Fibroblast of upper back skin (primary cell): ENCODE measurements at regions not wholly inside any gene's neighbourhood (a gene's known extent, or its start where the extent isn't known, plus 50 kb on each side); places are given as distances from the start of the nearest gene placed in this dataset.
A peak's percentile ranks its signal among the peaks of the same experiment; 100 is the strongest.

Source experiments
- DNase-seq: peaks from one replicate; pipeline ENCODE4 v3.0.0-alpha.2; 2013

DNA sequence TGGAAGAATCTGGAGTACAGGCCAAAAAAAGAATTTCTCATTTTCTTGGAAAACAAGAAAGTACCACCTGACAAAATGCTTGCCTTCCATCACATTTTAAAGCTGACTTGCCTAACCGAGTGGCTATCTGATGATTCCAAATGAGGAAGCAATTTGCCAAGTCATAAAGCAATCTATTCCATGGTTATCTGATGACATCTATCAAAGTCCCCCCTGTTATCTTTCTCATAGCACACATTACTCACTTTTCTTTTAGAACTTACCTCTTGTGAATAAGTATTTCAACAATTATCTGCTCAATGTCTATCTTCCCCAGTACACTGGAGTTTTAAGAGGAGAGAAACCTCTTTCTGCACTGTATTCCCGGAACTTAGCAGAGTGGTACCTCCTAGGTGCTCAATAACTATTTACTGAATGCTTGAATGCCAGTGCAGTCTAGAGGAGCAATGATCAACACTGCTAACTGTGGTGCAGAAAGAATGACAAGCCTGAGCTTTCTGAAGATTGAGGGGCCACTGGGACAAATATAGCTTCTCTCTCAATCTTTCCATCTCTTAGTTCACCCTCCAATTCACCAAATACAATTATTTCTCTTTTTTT, 186.3 kb upstream of the ATP11B start:
- DNase-seq, result no peak

- no peak for DNase-seq
These were observed 184.5 kb upstream of the ATP11B start for GRCh38 chr3:182608832-182609231.

GRCh38 chr3:182609575-182610156, 183.6 kb upstream of the ATP11B start:
- no peak for DNase-seq

- no peak for DNase-seq
These were observed 181.0 kb upstream of the ATP11B start for GRCh38 chr3:182612332-182612731.

- DNase-seq, result no peak
These were observed 175.8 kb upstream of the ATP11B start for GRCh38 chr3:182617500-182617899.

DNA sequence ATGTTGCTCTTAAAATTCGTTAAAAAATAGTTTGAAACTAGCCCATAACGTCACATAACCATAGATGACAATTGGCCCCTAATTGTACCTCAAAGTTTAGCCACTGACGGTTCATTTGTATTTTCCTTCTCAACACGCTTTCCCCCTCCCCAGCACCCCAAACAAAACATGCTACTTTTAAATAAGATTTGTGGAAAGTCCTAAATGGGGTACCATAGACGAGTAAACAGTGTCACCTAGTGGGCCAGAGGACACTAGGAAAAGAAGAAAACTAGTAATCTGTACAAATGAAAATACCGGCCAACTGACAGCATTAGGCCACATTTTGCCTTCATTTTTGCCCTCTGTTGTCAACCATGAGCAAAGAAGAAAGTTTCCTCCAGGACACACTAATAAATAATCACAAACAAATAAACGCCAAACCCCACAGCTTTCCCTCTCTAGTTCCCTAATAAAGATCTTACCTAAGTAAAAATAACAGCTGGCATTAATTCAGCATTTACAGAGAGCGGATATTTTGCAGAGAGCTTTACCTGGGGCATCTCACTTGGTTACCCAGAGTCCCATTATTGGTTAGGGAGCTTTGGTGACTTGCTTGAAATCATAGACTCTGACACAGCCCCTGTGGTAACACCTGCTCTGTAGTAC, 175.1 kb upstream of the ATP11B start:
- DNase-seq, result peak; percentile 30

- peak; percentile 71 for DNase-seq
These were observed 174.2 kb upstream of the ATP11B start for GRCh38 chr3:182618981-182619591.

GRCh38 chr3:182620723-182621434, 172.4 kb upstream of the ATP11B start:
- DNase-seq, result no peak

- no peak for DNase-seq
These were observed 171.7 kb upstream of the ATP11B start for GRCh38 chr3:182621435-182622240.

DNA sequence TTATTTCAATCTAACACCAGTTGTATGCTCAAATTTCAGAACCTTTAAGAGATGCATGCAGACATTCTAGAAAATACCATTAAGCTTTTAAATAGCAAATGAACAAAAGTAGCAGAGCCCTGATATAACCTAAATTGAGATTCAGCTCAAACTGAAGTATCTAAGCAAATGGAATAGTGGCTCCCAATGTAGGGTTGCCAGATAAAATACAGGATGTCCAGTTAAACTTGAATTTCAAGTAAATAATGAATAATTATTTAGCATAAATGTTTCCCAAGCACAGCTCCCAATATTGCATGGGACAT, 171.1 kb upstream of the ATP11B start:
- no peak for DNase-seq

- DNase-seq, result no peak
These were observed 166.5 kb upstream of the ATP11B start for GRCh38 chr3:182626484-182627467.

- DNase-seq, result no peak
These were observed 164.8 kb upstream of the ATP11B start for GRCh38 chr3:182628531-182628930.

DNA sequence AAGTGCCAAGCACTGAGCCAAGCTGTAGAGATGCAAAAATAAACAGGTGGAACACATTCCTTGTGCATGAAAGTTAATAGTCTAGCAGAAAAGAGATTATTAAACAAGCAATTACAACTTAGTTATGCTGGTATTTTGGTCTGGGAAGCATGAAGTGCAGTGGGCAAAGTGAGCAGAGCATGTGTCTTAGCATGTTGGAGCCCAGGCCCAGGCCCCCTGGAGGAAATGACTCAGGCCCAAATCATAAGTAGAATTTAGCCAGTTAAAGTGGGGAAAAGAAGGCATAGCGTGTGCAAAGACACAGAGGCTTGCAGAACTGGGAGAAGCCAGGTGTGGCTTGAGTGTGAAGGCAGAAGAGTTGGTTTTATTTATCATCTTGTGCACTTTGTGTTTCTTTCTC, 163.8 kb upstream of the ATP11B start:
- DNase-seq, result no peak

DNA sequence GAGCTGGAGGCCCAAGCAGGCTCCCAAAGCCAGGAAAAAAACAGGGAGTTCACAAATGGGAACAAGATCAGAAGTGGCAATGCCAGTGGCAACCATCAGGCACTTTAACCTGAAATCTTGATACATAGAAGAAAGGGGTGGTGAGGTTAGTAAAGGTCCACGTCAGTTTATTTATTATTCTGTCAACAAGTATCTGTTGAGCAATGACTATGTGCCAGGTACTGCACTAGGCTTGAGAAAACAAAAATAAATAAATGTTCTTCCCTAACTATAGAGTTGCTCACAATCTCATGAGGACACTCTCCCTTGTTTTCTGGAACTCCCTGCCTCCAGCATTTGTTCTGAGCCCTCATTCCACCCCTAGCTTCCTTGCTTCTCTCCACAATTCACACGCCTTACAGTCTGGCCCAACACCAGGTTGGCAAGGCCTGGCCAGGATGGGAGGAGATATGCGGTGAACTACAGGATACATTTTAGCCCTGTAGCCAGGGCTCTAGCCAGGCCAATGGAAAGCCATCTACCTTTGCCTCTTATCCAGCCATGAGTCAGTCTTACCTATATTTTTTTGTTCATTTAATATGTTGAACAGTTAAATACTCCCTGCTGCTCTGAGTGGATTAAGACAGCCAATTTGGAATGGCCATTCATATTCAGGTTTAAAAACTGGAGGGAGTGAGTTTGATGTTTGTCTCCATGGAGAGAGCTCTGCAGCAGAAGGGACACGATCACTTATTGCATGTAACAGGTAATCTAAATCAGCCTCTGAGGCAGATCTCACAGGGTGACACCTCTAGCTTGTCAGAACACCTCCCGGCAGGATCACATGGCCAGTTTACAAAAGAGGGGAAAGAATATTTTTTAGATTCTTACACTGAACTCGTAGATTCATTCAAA, 161.9 kb upstream of the ATP11B start:
- no peak for DNase-seq

DNA sequence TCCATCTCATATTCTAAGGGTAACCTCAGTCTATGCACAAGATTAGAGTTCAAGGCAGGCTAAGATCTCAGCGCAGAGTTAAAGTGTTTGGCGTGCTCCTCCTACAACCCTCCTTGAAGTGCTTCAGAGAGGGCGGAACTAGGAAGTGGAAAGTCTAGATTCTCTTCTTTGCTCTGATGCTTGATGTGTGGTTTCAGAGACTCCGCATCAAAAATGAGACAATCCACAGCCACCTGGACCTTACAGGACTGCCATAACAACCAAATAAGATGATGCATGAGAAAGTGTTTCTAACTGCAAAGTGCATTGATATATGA, 161.3 kb upstream of the ATP11B start:
- DNase-seq, result no peak

DNA sequence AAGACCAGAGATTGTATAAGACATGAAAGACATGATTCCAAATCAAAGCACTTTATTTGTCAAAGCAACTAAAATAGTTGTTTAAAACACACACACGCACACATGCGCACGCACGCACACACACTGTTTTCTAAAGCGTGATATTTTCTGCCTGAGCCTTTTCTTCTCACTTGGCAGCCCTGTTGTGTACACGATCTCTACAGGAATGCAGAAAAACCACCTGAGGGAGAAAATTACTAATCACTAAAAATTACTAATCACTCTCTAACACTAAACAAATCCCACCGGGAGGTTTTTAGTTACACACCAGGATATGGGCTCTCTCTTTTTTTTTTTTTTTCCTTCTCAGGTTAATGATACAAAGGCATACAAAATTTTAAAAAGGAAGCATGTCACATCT, 160.1 kb upstream of the ATP11B start:
- no peak for DNase-seq

DNA sequence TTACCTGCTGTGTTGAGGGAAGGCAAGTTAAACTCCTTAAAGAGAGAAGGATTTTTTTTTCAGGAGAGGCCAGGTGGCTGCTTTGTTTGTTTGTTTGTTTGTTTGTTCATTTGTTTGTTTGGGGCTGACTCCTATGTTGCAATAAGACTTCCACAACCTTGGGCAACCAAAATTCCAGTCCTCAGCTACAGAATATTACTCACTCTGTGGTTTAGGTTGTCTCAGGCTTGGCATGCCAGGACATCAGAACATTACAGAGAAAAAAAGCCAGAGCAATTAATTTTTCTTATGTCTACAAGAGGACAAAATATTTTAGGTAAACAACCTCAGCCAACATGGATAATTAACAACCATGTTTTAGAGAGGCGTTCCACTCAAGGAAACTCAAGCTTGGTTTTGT, 156.7 kb upstream of the ATP11B start:
- no peak for DNase-seq

DNA sequence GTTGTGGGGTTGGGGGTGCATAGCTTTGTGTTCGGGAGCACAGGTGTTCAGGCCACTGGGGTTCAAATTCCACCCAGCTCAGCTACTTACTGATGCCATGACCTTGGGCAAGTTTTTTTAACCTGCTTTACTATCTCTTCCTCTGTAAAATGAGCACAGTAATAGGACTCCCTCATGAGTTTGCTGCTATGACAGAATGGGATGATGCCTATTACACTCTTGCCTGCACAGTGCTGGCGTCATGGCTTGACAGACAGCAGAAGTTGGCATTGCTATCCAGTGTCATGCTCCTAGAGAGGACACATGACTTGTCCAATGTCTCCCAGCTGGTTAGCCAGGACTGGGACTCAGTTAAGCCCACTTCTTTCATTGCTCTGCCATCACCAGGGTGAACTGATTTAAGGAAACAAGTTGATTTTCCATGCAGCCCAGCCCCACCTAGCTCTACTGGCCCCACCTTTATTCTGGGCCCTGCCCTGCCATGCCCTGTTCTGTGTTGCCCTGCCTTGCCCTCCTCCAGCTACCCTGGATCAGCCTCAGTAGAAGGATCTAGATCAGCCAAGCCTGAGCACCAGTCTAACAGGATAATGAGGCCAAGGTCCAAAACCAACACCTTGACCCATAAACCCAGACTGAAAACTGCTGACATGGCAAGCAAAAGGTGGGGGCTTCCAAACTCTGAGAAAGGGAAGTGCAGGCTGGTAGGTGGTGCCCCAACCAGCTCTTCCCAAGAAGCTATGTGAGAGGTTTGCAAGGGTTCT, 155.8 kb upstream of the ATP11B start:
- no peak for DNase-seq

- no peak for DNase-seq
These were observed 149.3 kb upstream of the ATP11B start for GRCh38 chr3:182644013-182644412.
